HG03066 (cell line): ENCODE measurements at regions not wholly inside any gene's neighbourhood (a gene's known extent, or its start where the extent isn't known, plus 50 kb on each side); places are given as distances from the start of the nearest gene placed in this dataset.
"Not testable (repeated sequence)": the region's sequence is repeated elsewhere in the genome, so short reads cannot be mapped to it uniquely, and the experiment has no call there.

Experiments used
- ATAC-seq: cut with Tn5 transposase; IDR thresholded peaks from one replicate; pipeline ENCODE4 v1.9.1; 2021; ENCODE audit warnings: low read depth; ENCODE audit not compliant: unreplicated experiment

DNA sequence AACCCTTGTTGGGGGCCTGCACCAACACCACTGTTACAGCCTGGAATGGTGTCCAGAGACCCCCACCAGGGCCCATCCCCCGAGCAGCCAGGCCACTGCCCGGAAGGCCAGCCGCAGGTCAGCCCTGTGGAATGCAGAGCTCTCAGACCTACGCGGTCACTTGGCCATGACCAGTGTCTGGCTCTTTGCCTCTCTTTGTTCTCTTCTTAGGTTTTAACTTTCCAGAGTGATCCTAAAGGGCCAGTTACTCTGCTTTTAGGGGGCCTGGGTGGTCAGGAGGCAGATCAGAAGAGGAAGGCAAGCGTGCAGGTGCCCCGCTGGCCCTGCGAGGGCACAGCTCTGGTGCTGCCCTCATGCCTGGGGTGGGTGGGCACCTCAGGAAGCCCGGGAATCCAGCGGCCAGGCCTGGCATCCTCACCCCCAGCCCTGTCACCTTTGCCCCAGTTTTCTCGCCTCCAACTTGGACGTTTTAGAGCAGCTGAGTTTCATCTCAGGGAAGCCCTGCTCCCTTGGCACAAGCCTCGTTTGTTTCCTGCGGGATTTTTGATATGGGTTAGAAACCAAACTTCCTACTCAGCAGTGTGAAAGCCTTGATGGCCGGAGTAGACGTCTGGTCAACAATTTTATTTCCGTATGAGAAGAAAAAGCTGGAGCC is 62.5 kb upstream of the CHST15 start:
- no peak for ATAC-seq

GRCh38 chr10:124153023-124153826 is 59.8 kb upstream of the CHST15 start:
- peak; percentile 74 for ATAC-seq

DNA sequence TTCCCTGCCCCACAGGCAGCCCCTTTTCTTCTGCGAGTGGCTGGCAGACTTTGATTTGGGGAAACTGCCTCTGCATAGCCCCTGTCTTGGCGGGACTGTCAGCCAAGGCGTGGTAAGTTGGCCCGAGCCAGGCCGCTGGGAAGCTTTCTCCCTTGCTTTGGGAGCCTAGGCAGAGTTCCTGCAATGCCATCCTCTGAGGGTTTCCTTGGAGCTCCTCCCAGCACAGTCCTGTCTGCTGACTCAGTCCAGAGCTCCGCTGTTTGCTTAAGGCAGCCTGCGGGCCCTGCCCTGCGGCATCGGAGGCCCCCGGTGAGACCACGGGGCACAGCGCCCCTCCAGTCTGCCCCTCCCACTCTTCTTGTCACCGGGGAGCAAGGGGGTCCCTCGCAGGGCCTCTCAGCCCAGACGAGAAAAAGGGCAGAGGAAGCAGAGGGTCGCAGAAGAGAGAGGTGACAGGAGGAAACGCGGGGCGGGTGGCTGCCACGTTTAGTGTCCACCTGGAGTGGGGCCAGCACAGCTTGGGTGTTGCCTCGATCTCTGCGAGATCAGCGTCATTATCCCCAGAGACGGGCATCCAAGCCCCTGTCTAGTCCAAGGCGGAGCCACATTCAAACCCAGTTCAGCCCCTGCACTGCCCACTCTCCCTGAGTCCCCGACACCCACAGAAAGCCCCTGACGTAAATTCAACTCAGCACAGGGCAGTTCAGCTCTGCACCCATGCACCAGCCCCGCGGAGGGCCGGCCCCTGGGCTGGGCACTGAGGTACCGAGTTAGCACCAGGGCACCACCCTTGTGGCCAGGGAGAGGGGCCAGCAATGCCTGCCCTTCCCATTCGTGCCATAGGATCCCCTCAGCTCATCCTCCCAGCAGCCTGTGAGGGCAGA is 59.0 kb upstream of the CHST15 start:
- no peak for ATAC-seq

GRCh38 chr10:124151466-124152095 is 58.2 kb upstream of the CHST15 start:
- no peak for ATAC-seq

- no peak for ATAC-seq
These were observed 57.5 kb upstream of the CHST15 start for GRCh38 chr10:124150807-124151417.

DNA sequence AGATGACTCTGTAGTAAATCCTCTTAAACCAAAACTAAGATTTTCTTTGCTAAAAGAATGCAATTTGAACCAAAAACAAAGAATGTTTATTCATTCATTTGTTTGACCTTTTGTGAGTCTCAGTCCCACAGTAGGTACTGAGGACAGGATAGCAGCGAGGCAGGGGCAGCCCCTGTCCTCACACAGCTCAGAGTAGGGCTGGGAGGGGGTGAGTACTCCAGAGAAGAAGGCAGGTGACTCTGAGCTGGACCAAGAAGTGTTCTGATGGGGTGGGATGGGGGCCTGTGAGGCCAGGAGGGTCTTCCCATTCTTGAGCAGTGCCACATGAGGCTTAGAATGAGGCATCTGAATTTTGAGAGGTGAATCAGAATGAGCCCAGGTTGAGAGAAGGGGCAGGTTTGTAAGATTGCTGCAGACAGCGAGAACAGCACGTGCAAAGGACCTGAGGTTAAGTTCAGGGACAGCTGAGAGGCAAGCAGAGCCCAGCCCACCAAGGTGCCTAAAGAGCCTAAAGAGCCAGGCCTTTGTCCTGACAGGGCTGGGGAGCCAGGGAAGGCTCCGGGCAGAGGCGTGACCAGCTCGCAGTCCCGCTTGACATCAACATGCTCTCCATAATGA is 56.9 kb upstream of the CHST15 start:
- no peak for ATAC-seq

GRCh38 chr10:124149189-124150042 is 56.0 kb upstream of the CHST15 start:
- no peak for ATAC-seq

GRCh38 chr10:124148509-124149188 is 55.3 kb upstream of the CHST15 start:
- not testable (repeated sequence) for ATAC-seq

DNA sequence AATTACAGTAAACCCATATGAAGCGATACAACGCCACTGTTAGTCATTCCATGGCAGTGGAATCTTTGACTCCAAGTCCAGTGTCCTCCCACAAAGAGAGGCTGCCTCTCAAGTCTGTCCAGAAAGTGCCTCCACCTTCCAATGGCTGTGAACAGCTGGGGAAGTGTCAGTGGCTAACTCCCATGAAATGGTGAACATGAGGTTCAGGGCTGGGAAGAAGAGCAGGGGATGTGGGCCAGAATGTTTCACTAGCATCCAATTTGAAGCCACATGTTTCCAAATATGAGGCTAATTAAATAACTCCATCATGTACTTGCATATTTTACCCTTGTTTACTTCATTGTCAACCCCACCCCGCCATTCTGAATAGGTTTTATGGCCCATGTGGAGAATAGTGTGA is 53.1 kb upstream of the CHST15 start:
- ATAC-seq: no peak

DNA sequence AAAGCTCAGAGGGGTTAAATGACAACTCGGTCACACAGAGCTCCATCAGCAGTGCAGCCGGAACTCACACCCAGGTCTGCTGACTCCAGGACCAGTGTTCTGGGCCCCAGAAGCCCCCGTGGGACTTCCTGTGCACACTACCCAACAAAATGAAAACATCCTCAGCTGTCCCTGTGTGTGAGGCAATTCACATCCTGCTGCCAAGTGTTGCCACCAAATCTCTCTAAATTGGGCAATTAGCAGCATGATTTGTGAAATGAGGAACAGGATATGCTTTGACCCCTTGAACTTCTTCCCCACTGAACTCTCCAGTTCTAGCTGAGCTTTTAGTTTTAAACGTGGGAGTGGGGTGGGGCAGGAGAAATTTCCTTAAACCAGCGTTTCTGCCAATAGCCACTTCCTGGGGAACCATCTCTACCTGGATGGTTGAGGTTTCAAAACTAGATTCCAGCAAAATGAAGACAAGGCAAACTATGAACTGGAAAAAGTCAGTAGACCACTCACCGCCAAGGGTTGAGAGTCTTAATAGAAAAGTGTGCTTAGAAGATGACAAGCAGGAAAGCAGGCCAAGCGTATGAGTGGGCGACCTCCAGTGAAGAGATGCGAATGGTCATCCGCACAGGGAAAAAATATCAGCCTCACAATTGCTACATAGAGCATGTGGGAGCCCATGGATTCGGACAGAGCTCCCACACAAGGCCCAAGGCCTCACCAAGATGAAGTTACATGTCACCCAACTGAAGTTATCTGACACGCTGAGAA is 51.9 kb upstream of the CHST15 start:
- ATAC-seq: no peak

DNA sequence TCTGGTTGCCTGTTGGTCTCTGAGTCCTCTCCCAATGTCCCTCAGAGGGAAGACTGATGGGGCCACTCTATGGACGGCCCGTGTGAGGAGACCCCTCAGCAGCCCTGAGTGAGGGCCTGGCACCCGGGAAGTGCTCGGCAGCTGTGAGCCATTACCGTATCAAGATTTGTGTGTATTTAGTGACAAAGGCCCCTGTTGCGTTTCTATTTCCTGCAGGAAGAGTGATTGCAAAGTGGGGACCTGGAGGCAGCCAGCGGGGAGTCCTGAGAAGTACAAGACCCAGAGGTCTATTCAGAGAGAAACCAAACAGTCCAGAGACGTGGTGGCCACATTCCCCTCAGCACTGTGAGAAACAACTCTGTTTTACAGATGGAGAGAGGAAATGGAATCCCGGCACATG is 51.1 kb upstream of the CHST15 start:
- ATAC-seq: no peak

GRCh38 chr10:124143721-124144120 is 50.3 kb upstream of the CHST15 start:
- no peak for ATAC-seq
